ENCODE measurements at regions not wholly inside any gene's neighbourhood (a gene's known extent, or its start where the extent isn't known, plus 50 kb on each side); places are given as distances from the start of the nearest gene placed in this dataset.

DNA sequence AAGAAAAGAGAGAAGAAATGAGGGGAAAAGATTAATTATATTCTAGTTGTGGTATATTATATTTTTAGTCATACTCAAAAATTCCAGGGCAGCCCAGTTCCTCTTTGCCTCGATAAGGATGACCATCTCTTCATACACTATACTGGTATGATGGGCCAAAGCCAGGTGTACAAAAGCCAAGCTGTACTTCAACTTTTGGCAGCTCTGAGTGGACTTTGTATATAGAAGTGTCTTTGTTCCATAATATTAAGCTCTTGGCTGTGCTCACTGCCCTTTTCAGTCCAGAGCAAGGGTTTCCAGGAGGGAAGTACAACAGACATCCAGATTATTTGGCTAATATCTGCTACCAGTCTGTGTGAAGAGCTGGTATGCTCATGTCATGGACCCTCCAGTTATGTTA lies 934.3 kb upstream of the CDH10 start:
- no peak overlapping the region for H3K4me3 ChIP-seq (ENCODE audit: low read depth, low read length)
- DNase-seq (ENCODE audit: low read depth): no peak
- TF ChIP-seq, protein P1, sequence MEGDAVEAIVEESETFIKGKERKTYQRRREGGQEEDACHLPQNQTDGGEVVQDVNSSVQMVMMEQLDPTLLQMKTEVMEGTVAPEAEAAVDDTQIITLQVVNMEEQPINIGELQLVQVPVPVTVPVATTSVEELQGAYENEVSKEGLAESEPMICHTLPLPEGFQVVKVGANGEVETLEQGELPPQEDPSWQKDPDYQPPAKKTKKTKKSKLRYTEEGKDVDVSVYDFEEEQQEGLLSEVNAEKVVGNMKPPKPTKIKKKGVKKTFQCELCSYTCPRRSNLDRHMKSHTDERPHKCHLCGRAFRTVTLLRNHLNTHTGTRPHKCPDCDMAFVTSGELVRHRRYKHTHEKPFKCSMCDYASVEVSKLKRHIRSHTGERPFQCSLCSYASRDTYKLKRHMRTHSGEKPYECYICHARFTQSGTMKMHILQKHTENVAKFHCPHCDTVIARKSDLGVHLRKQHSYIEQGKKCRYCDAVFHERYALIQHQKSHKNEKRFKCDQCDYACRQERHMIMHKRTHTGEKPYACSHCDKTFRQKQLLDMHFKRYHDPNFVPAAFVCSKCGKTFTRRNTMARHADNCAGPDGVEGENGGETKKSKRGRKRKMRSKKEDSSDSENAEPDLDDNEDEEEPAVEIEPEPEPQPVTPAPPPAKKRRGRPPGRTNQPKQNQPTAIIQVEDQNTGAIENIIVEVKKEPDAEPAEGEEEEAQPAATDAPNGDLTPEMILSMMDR (IDR thresholded peaks at IDR 0.05; ENCODE audit: control insufficient read depth, extremely low read depth, insufficient read depth): no peak

DNA sequence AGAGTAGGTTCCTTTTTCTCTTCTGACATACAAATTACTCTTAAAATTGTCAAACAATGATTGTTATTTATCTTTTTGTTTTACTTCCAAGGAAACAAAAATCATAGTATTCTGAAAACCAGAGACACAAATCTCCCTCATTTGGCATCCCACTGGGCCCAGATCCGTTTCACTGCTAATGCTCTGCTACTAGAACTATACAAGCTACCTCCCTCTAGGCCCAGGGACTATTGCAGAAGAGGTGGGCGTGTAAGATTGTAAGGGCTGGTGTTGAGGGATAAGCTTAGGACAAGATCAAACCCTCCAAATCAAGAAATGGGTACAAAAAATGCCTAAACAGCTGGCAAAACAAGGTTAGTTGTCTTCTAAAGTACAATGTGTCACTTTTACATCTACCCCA lies 928.9 kb upstream of the CDH10 start:
- TF ChIP-seq, protein P1 (IDR thresholded peaks at IDR 0.05; ENCODE audit: control insufficient read depth, extremely low read depth, insufficient read depth): no peak
- no peak for DNase-seq (ENCODE audit: low read depth)
- no peak overlapping the region for H3K4me3 ChIP-seq (ENCODE audit: low read depth, low read length)

DNA sequence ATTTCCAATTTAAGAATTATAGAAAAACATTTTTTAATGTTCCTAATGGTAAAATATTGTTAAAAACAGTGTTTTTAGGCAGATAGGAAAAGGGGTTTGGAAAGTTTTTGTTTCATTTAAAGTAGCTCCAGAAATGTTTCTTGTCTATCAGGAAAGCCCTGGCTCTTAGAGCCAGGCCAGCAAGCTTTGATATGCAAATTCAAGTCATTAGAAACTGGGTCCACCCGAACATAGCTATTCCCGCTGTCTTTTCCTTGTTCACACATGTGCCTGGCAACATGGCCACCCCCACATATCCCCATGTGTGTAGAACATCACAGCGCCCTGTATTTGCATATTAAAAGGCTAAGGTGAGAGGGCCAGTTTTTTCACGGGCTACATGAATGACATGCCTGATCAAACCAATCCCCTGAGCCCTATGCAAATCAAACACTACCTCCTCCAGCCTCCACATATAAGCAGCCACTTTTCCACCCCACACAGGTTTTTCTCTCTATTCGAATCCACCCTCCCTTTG lies 925.3 kb upstream of the CDH10 start:
- no peak for DNase-seq (ENCODE audit: low read depth)
- H3K4me3 ChIP-seq (ENCODE audit: low read depth, low read length): no peak overlapping the region
- TF ChIP-seq, protein P1 (IDR thresholded peaks at IDR 0.05; ENCODE audit: control insufficient read depth, extremely low read depth, insufficient read depth): no peak

DNA sequence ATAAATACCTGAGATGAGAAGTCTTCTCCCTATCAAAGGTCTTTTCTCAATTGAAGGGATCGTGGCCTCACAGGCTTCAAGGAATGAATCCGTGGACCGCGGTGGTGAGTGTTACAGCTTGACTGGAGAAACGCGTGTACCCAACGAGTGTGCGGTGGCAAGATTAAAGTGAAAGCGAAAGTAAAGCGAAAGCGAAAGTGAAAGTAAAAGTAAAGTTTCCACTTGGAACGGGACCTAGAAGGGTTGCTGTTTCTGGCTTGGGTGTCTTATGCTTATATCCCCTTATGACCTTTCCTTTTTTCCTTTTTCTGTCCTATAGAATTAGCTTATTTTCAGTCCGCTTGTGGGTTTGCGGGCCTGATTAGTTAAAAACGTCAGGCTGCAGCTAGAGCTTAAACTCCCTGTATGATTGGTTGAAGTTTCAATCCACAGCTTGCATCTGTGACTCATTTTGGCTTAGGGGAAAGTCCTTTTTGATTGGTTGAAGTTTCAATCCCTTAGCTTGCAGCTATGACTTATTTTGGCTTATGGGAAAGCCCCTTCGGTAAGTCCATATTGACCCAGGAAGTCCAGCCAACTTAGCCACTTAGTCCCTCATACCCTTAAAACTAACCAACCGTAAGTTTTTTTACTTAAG lies 924.3 kb upstream of the CDH10 start:
- DNase-seq (ENCODE audit: low read depth): no peak
- TF ChIP-seq, protein P1 (IDR thresholded peaks at IDR 0.05; ENCODE audit: control insufficient read depth, extremely low read depth, insufficient read depth): no peak
- no peak overlapping the region; the same call in 1 of the 2 replicates for H3K4me3 ChIP-seq (ENCODE audit: low read depth, low read length)

DNA sequence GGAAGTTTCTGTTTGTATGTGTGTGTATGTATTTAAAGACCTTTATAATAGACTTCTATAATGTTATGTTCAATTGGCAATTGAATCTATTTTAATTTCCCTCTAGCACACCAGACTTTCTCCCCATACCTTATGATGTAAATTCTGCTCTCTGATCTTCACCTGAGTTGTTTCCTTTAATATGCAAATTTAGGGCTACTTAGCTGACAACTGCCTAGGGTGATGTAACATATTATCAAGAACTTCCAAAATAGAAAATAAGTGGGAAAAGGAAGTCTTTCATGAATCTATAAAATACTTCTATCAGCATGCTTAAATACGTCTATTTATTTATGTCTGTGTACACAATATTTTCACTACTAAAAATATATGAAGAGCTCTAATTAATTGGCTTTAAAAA lies 923.5 kb upstream of the CDH10 start:
- DNase-seq (ENCODE audit: low read depth): no peak
- H3K4me3 ChIP-seq (ENCODE audit: low read depth, low read length): no peak overlapping the region
- TF ChIP-seq, protein P1 (IDR thresholded peaks at IDR 0.05; ENCODE audit: control insufficient read depth, extremely low read depth, insufficient read depth): no peak

DNA sequence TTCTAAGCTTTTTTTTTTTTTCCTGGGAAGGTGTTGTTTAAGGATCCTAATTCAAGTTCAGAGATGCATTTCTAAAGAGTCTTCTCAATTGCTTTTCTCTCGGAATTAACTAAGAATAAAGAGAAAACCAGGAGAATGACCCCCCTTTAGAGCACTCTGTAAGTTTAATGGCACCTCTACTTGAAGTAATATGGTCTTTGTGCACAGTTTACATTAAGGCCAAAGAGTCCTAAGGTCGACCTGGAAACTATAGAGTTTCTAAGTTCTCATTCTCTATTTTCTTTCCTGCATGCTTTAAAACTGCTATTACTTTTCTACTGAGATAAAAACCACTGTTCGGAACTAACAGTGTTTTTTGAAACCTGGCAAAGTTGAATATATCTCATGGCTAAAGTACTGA lies 923.1 kb upstream of the CDH10 start:
- no peak for DNase-seq (ENCODE audit: low read depth)
- H3K4me3 ChIP-seq (ENCODE audit: low read depth, low read length): no peak overlapping the region
- TF ChIP-seq, protein P1 (IDR thresholded peaks at IDR 0.05; ENCODE audit: control insufficient read depth, extremely low read depth, insufficient read depth): no peak

DNA sequence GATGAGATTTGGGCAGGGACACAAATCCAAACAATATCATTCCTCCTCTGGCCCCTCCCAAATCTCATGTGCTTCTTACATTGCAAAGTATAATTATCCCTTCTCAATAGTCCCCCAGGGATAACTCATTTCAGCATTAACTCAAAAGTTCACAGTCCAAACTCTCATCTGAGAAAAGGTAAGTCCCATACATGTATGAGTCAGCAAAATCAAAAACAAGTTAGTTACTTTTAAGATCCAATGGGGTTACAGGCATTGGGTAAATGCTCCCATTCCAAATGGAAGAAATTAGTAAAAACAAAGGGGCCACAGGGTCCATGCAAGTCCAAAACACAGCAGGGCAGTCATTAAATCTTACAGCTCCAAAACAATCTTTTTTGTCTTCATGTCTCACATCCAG lies 917.9 kb upstream of the CDH10 start:
- TF ChIP-seq, protein P1 (IDR thresholded peaks at IDR 0.05; ENCODE audit: control insufficient read depth, extremely low read depth, insufficient read depth): no peak
- DNase-seq (ENCODE audit: low read depth): no peak
- H3K4me3 ChIP-seq (ENCODE audit: low read depth, low read length): no peak overlapping the region

All from LNCaP clone FGC (cell line).